DND-41 (cell line): ENCODE measurements at regions not wholly inside any gene's neighbourhood (a gene's known extent, or its start where the extent isn't known, plus 50 kb on each side); places are given as distances from the start of the nearest gene placed in this dataset.

Experiments used
- ATAC-seq: fragments of 200-7000 bp; cut with Tn5 transposase; 3 replicates; pipeline ENCODE4 v1.9.1; 2021; ENCODE audit warnings: low read depth; ENCODE audit not compliant: insufficient read depth
- DNase-seq: peaks from one replicate; pipeline ENCODE4 v3.0.0-alpha.2; 2020
- H2AFZ ChIP-seq: 2 replicates; pipeline ENCODE4 v1.6.0; 2012; ENCODE audit warnings: low read depth, low read length
- H3K27ac ChIP-seq: 2 replicates; pipeline ENCODE4 v1.5.1; 2012; ENCODE audit warnings: low read length, inconsistent platforms
- H3K27me3 ChIP-seq: fragments of 200-600 bp; sonication (generic); 2 replicates; pipeline ENCODE4 v1.6.0; 2012; ENCODE audit warnings: low read length, mild to moderate bottlenecking, inconsistent platforms; ENCODE audit not compliant: insufficient read depth, poor library complexity
- H3K36me3 ChIP-seq: 2 replicates; pipeline ENCODE4 v1.5.1; 2012; ENCODE audit warnings: low read length, inconsistent platforms; ENCODE audit not compliant: insufficient read depth
- H3K4me1 ChIP-seq: 2 replicates; pipeline ENCODE4 v1.5.1; 2012; ENCODE audit warnings: mild to moderate bottlenecking, low read length; ENCODE audit not compliant: insufficient read depth
- H3K4me2 ChIP-seq: 2 replicates; pipeline ENCODE4 v1.6.0; 2012; ENCODE audit warnings: mild to moderate bottlenecking, moderate library complexity, low read length, inconsistent platforms; ENCODE audit not compliant: insufficient read depth
- H3K4me3 ChIP-seq, 2 experiments: fragments of 200-600 bp in 1 of 2; shearing (Covaris generic) in 1 of 2; 2 replicates each; pipeline ENCODE4 v1.5.1; 2012 to 2016; ENCODE audit warnings: inconsistent platforms in 2 of 2, low read length in 2 of 2, mild to moderate bottlenecking in 2 of 2, low read depth in 1 of 2, moderate library complexity in 1 of 2
- H3K79me2 ChIP-seq: 2 replicates; pipeline ENCODE4 v1.6.0; 2012; ENCODE audit warnings: low read length, inconsistent platforms; ENCODE audit not compliant: insufficient read depth
- H3K9ac ChIP-seq: 2 replicates; pipeline ENCODE4 v1.6.0; 2012; ENCODE audit warnings: low read depth, mild to moderate bottlenecking, inconsistent platforms, low read length, moderate library complexity
- H3K9me3 ChIP-seq: 2 replicates; pipeline ENCODE4 v1.5.1; 2012; ENCODE audit warnings: low read length, moderate library complexity, mild to moderate bottlenecking, inconsistent platforms; ENCODE audit not compliant: insufficient read depth, severe bottlenecking
- H4K20me1 ChIP-seq: 2 replicates; pipeline ENCODE4 v1.6.0; 2012; ENCODE audit warnings: low read length; ENCODE audit not compliant: insufficient read depth
- EZH2 ChIP-seq: IDR thresholded peaks from 3 replicates; pipeline ENCODE4 v1.6.1; 2012; ENCODE audit warnings: borderline replicate concordance, low read depth, mild to moderate bottlenecking, moderate library complexity, low read length, inconsistent platforms; ENCODE audit not compliant: severe bottlenecking
- TF ChIP-seq, protein P1 (sequence below): IDR thresholded peaks from 2 replicates; pipeline ENCODE4 v1.5.1; 2012; ENCODE audit warnings: borderline replicate concordance, low read length, moderate library complexity, mild to moderate bottlenecking; ENCODE audit not compliant: poor library complexity, severe bottlenecking; ENCODE audit errors: extremely low read depth

DNA sequence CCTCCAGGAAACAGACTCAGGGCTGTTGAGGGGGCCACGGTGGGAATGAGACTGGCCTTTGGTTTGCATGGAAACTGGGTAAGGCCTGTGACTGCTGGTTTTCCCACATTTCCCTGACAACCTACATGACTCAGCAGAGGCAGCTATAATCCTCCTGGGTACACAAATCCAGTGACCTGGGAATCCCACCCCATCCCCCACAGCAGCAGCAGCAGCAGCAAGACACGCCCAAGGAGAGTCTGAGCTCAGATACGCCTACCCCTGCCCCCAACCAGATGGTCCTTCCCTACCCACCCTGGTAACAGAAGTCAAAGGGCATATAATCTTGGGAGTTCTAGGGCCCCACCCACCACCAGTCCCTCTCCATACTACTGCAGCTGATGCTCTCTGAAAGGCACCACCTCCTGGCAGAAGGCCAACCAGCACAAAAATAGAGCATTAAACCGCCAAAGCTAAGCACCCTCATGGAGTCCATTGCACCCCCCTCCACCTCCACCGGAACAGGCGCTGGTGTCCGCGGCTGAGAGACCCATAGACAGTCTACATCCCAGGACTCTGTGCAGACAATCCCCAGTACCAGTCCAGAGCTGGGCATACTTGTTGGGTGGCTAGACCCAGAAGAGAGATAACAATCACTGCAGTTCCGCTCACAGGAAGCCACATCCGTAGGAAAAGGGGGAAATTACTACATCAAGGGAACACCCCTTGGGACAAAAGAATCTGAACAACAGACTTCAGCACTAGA lies 237.2 kb upstream of the SPRY2 start:
- Histone ChIP-seq H3K4me1 (no peaks in the 10 kb centered on the region), H3K9me3 (no peaks in the 10 kb centered on the region)

GRCh38 chr13:80577285-80577684 lies 236.4 kb upstream of the SPRY2 start:
- Histone ChIP-seq H2AFZ (no peak overlapping the region), H3K9me3 (no peaks in the 10 kb centered on the region), H3K79me2 (no peaks in the 10 kb centered on the region), H3K36me3 (no peaks in the 10 kb centered on the region), H3K4me1 (no peaks in the 10 kb centered on the region), H3K27ac (no peak overlapping the region), H3K9ac (no peak overlapping the region), H4K20me1 (no peaks in the 10 kb centered on the region), H3K4me2 (no peak overlapping the region), H3K27me3 (no peaks in the 10 kb centered on the region), H3K4me3 (no peak overlapping the region)
- DNase-seq (no peak), ATAC-seq (no peak)
- TF ChIP-seq EZH2, result no peak
- TF ChIP-seq, protein P1, sequence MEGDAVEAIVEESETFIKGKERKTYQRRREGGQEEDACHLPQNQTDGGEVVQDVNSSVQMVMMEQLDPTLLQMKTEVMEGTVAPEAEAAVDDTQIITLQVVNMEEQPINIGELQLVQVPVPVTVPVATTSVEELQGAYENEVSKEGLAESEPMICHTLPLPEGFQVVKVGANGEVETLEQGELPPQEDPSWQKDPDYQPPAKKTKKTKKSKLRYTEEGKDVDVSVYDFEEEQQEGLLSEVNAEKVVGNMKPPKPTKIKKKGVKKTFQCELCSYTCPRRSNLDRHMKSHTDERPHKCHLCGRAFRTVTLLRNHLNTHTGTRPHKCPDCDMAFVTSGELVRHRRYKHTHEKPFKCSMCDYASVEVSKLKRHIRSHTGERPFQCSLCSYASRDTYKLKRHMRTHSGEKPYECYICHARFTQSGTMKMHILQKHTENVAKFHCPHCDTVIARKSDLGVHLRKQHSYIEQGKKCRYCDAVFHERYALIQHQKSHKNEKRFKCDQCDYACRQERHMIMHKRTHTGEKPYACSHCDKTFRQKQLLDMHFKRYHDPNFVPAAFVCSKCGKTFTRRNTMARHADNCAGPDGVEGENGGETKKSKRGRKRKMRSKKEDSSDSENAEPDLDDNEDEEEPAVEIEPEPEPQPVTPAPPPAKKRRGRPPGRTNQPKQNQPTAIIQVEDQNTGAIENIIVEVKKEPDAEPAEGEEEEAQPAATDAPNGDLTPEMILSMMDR, result no peak

More for the DNA sequence above, 237.2 kb upstream of the SPRY2 start:
- no peaks in the 10 kb centered on the region for H4K20me1 ChIP-seq
- DNase-seq, result no peak
- no peaks in the 10 kb centered on the region for H3K36me3 ChIP-seq
- no peak overlapping the region for H3K9ac ChIP-seq
- no peak overlapping the region for H3K4me3 ChIP-seq
- TF ChIP-seq, protein P1, result no peak
- no peak for TF ChIP-seq EZH2
- no peak overlapping the region for H3K27ac ChIP-seq
- no peaks in the 10 kb centered on the region for H3K79me2 ChIP-seq
- H3K27me3 ChIP-seq, result no peaks in the 10 kb centered on the region
- H2AFZ ChIP-seq, result no peak overlapping the region
- ATAC-seq, result no peak
- no peak overlapping the region for H3K4me2 ChIP-seq

- Histone ChIP-seq H3K4me3 (no peak overlapping the region), H3K9me3 (no peaks in the 10 kb centered on the region), H2AFZ (no peak overlapping the region), H4K20me1 (no peaks in the 10 kb centered on the region), H3K9ac (no peak overlapping the region), H3K36me3 (no peaks in the 10 kb centered on the region), H3K4me1 (no peaks in the 10 kb centered on the region), H3K27ac (no peak overlapping the region), H3K27me3 (no peaks in the 10 kb centered on the region), H3K4me2 (no peak overlapping the region), H3K79me2 (no peaks in the 10 kb centered on the region)
- ATAC-seq (no peak), DNase-seq (no peak)
- no peak for TF ChIP-seq EZH2
- TF ChIP-seq, protein P1, result no peak
These were observed 233.4 kb upstream of the SPRY2 start for GRCh38 chr13:80574113-80574850.
